ENCODE measurements at regions not wholly inside any gene's neighbourhood (a gene's known extent, or its start where the extent isn't known, plus 50 kb on each side); places are given as distances from the start of the nearest gene placed in this dataset.

DNA sequence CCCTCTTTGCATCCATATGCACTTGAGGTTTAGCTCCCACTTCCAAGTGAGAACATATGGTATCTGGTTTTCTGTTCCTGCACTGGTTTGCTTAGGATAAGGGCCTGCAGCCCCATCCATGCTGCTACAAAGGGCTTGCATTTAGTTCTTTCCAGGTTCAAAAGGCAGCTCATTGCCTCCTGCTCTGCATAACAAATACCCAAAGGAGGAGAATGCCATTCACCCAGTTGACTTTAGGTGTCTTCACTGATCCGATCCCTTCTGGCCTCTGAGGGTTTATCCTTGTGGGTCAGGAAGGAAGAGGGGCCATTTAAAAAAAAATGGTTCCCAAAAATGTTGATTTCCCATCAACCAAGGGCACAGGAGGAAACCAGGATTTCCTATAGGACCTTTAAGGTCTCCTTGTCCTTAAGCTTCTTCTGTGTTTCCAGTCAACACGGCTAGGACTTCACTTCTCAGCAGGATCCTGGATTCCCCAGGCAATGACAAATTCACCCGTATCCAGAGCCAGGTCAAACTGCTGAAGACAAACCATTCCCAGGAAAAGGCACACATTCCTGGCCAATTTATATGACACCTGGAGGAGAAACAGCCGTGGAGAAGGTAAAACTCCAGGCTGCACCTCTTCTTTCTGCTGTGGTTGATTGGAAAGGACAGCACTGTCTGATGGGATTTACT is 447.7 kb upstream of the CDH4 start:
- DNase-seq (ENCODE audit: low spot score) = no peak

DNA sequence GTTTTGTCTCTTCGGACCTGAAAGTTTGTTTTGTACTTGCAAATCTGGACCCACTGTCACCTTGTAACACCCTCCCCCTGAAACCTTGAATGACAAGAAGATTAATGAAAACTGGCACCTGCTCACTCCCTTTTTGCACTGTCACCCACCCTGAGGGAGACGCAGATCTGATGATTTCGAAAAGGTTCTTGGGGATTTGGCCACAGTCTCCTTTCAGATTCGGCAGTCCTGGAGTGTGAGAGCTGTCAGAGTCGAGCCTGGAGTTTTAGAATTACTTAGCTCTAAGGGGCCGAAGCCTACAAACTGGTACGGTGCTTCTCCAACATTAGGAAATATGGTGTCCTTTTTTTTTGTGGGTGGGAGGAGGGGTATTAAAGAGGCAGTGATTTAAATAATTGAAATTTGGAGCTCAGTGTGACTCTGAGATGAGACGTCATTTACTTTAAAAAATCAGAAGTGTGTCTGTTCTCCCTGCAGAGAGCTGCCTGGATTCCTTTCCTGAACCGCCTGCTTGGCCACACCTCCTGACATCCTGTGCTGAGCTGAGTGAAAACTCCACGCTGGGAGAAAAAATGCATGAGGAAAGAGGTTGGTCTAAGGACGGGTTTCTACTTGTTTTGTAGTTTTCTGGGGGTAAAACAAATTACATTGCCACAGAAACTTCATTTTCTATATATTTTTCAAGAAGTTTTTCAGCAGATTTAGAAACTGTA is 447.0 kb upstream of the CDH4 start:
- DNase-seq (ENCODE audit: low spot score) = no peak

DNA sequence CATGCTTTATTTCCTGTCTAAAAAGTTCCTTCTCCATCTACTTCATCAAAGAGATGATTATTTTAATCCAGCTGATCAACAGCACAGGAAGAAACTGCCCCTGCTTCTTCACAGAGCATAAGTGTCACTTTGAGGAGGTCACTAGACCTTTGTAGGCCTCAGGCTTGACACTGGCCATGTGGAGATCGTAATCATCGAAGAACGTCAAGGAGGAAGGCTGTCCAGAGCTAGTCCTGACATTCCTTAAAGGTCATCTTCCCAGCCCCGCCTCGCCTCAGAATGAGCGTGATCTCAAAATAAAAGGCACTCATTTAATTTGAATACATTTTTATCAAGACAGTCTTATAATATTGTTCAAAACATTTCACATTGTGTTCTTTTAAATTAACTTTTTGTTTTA is 445.7 kb upstream of the CDH4 start:
- DNase-seq (ENCODE audit: low spot score) = no peak

DNA sequence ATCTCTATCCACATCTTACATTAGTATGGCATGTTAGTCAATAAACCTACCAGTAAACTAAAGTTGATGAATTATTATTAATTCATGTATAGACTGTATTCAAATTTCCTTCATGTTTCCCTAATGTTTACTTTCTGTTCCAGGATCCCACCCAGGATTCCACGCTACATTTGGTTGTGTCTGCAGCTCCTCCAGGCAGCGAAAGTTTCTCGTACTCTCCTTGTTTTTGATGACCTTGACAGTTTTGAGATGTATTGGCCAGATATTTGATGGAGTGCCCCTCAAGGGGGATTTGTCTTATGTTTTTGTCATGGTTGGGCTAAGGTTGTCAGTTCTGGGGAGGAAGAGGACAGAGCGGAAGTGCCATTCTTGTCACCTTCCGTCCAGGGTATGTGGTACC is 445.2 kb upstream of the CDH4 start:
- no peak for DNase-seq (ENCODE audit: low spot score)

DNA sequence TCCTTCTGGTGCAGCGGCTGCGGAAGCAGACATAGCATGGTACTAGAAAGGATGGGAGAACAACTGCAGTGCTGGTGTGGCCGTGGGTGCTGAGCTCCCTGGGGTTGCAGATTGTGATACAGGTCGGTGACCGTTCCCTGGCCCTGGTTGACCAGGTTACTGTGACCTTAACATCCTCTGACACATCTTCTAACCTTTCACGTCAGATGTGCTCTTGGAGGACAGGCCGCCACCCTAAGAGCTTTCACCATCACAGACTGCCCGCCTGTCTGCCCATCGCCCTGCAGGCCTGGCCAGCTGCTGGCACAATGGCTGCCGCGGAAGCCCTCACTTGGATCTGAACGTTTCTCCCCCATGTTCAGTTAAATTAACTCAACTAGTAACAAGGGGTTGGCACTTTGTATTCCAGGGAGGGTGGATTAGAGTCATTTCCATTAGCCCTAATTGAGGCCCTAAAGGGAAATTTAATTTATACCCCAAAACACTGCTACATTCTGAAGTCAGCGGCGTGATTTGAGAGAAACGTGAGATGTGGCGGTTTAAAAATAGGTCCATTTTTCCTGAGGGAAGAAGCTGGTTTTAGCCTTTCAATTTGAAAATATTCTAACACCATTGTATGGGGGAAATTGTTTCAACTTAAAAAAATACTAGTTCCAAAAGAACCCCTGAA is 443.9 kb upstream of the CDH4 start:
- DNase-seq (ENCODE audit: low spot score) = no peak

DNA sequence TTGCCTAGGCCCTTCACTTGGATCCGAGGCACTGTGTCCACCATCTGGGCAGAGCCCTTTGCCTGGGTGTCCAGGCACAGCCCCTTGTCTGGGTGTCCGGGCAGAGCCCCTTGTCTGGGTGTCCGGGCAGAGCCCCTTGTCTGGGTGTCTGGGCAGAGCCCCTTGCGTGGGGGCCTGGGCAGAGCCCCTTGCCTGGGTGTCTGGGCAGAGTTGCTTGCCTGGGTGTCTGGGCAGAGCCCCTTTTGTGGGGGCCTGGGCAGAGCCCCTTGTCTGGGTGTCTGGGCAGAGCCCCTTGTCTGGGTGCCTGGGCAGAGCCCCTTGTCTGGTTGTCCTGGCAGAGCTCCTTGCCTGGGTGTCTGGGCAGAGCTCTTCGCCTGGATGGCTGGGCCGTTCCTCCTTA is 443.4 kb upstream of the CDH4 start:
- DNase-seq (ENCODE audit: low spot score) = no peak

DNA sequence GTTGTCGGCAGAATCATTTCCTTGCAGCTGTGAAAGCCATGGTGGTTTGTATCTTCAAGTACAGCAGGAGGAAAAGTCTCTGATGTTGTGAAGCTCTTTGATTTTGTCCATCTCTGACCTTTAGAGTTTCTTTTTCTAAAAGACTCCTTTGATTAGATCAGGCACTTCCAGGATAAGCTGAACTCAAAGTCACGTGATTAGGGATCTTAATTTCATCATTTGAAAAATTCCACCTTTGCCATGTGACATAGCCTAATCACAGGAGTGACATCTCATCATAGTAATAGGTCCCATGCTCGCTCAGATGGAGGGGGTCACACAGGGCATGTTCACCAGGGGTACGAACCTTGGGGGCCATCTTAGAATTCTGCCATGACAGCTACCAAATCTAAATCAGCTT is 441.5 kb upstream of the CDH4 start:
- no peak for DNase-seq (ENCODE audit: low spot score)

DNA sequence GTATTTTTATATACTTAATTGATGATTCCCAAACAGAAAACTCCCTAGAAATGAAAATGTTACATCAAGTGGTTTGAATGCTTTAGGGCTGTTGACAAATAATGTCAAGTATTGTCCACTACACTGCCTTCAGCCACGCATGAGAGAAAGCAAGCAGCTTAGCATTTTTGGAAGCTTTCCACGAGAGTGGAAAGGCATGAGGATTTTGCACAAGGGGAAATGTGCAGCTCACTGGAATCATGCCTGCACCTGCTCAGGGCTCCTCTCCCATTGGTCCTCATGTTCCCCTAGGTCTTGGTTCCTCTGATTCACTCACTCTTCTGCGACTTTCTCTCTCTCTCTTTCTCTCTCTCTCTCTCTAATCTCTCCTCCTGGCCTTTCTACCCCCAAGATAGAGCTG is 439.5 kb upstream of the CDH4 start:
- DNase-seq (ENCODE audit: low spot score) = no peak

DNA sequence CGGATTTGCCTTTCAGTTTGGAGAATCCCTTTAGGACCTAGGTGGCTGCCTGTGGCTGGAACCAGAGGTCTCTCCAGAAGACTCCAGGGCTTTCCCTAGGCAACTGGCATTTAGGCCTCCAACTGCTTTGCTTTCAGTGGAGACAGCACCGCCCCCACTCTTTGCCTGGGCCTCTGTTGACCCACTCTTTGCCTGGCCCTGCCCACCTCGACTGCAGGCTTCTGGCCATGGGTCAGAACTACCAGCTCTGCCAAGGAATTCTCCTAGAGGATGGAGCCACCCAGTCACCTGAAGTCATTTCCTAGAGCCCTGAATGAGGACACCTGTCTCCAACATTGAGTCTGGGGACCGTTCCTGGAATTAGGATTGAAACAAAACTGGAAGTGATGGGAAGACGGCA is 439.0 kb upstream of the CDH4 start:
- no peak for DNase-seq (ENCODE audit: low spot score)

DNA sequence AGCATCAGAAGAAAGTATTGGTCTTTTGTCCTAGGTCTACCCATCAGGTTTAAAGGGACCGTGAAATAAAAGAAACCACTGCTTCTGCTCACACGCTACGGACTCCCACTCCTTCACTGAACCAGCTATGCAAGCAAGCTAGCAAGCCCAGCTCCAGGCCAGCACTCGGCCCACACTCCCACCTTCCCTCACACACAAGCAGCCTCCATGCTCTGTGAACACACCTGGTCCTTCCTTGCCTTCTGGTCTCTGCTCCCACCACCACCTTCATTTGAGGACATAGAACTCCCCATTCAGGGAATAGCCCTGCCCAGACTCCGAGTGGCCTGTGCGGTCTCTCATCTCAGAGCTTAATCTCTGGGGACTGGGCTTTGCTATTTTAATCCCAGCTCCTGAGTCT is 436.4 kb upstream of the CDH4 start:
- DNase-seq (ENCODE audit: low spot score) = no peak

DNA sequence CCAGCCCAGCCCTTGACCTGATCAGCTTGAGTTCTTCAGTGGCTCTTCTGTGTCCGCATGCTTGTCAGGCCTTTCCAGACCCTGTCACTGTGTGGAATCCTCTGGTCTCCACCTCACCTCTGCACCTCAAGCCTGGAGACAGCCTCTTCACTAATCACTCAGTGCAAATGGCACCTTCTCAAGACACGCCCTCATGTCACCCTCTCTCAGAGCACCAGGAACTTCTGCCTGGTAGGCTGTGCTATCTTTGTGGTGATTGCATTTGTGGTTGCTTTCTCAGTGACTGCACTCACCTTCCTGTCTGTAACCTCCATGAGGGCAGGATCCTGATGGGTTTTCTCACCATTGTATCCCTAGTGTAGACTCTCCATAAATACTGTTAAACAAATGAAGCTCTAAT is 435.2 kb upstream of the CDH4 start:
- no peak for DNase-seq (ENCODE audit: low spot score)

DNA sequence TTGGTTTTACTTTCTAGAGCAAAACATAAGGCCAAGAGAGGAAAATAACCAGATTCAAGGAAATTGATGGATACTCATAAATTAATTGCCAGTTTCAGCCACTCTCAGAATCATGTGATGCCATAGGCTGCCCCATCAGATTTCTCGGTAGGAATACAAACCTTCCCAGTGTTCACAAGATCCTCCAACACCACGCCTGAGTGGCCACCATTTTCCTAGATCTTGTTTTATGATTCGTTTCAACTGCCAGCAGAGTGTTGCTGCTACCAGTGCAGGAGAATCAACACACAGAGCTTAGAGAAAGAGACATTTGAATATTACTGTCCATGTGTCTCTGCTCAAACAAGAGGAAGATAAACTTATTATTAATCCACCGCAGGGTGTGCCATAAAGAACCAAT is 434.2 kb upstream of the CDH4 start:
- DNase-seq (ENCODE audit: low spot score) = no peak

DNA sequence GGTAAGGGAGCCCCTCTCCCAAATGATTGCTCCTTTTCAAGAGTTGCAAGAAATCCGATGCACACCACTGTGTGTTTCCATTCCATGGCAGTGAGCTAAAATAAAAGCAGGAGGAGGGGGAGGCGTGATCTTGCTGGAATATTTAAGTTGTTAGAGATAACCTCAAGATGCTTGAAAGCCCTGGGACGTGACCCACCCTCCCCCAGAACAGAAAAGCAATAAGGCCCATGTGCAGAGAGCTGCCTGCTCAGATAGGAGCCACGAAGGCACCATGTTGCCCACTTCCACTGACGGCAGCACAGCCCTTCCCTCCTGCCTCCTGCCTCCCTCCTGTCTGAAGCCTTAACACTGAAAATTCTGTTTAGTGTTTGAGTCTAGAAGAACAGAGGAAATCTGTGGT is 432.6 kb upstream of the CDH4 start:
- no peak for DNase-seq (ENCODE audit: low spot score)

DNA sequence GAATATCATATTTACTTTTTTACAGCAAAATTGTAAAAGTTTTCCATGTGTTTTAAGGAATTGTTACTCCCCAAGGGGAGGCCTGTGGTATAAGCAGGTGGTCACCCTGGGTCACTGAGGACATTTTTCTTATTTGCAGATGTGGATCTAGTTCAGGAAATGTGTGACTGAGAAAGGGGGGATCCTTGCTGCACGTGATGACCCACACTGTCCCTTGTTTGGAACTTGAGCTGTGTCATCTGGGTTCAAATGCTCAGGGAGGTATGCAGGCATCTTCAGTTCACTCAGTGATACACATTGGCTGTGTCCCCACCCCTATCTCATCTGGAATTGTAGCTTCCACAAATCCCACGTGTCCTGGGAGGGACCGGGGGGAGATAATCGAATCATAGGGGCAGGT is 431.9 kb upstream of the CDH4 start:
- no peak for DNase-seq (ENCODE audit: low spot score)

DNA sequence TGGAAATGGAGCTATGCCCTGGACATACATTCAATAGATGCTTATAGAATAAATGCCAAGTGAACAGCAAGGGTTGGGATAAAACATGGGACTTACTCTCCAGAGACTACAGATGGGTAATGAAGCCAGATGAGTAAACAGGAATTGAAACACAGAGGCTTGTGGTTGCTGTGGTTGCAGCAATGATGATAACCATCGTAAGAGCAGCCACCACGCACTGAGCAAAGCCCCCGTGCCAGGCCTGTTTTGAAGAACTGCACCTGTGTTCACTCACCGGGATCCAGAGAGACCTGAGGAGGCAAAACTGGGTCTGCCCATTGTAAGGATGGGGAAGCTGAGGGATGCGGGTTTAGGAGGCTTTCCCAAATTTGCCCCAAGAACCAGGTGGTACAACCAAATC is 431.1 kb upstream of the CDH4 start:
- no peak for DNase-seq (ENCODE audit: low spot score)

DNA sequence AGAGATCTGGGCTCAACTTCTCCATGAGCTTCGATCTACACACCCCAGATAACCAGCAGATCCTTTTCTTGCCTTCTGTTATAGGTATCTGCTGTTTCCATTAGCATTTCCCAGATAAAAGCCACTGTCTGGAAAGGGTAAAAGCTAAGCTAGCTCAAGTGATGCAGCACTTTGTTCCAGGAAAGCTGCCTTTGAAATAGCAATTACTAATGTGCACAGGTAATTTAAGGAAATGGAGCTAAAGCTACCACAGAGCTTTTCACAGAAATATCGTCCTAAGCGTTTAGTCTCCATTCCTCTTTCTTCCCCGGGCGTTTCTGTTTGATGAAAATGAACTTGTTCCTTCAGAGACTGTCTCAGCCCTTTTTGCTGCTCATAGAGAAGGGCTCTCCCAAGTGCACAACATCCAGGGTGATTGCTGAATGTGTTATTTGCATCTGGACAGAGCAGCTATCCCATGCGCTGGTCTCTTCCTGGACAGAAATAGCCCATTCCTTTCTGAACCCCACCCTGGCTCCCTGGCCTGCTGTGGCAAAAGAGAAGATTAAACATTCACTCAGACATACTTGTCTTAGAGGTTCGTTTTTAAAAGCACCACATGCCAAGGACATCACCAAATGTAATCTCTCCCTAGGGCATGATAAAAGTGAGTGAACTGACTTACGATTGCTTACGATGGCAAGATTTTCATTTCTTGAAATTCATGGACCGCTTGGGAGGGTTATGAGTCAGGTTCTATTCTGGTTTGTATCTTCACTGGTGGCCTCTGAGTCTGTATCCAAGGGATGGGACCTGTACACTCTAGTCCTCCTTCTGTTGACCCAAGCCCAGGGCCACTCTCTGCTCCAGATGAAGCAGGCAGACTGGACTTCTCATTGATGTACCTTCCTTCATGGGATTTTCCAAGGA is 429.1 kb upstream of the CDH4 start:
- DNase-seq (ENCODE audit: low spot score) = no peak

DNA sequence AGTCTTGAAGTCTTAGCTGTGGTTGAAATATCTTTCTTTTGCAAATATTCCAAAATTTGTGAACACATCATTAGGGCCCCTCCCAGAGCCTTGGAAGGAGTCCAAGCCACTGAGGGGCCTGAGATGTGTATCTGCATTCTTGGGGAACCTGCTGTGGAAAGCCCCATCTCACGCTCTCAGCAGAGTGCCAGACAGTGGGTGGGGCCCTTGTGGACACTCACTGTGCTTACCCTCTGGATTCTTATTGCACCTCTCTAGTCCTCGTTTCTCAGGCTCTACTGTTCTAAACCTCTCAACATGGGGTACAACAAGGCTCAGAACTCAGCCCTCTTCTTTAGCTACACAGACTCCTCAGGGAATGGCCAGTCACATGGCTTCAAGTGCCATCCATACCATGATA is 416.2 kb upstream of the CDH4 start:
- no peak for DNase-seq (ENCODE audit: low spot score)

DNA sequence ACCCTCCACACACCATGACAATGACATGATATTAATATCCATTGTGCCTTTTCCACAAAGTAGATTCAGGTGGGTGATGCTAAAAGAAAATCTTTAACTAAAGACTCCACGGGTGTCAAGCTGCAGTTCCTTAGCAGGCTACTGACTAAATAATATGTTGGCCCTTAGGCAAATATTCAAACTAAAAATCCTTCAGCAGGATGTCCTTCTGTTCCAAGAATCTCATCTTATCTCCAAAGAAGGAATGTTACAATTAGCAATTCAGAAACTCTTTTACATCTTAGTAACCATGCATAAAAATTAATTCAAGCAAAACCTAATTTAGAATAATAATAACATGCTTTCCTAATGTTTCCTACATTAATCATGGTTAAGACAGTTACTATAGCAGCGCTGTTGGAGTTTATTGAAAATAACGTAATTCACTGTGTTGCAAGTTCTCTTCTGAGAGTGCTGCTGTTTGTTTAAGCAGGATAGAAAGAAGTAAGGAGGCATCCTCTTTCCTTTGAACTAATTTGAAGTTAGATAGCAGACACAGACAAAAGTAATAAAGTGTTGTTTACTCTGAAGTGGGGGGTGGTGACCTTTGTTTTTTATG is 414.8 kb upstream of the CDH4 start:
- no peak for DNase-seq (ENCODE audit: low spot score)

DNA sequence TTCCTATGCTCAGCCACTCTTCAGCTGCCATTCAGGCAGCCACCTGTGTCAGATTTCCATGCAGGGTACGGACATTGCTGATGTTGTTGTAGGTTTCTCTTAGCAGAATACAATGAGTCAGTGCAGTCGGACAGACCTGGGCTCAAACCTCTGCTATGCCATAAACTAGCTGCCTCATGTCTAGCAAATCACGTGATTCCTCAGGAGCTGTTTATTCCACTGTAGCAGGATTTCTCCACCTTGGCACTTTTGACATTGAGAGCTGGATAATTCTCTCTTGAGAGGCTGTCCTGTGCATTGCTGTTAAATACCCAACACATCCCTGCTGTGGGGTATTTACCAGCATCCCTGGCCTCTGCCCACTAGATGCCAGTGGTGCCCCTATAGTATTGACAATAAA is 413.8 kb upstream of the CDH4 start:
- no peak for DNase-seq (ENCODE audit: low spot score)

DNA sequence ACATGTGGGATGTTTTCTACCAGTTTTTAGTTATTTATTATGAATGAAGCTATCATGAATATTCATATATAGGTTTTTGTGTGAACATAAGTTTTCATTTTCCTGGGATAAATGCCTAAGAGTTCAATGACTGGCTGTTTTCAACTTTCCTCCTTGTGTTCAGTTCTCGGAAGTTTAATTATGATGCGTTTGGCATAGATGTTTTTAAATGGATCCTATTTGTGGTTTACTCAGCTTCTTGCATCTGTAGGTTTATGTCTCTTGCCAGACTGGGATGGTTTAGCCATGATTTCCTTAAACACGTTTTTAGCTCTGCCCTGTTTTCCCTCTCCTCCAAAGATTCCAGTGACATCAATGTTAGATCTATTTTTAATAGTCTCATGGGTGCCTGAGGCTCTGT is 411.1 kb upstream of the CDH4 start:
- no peak for DNase-seq (ENCODE audit: low spot score)

DNA sequence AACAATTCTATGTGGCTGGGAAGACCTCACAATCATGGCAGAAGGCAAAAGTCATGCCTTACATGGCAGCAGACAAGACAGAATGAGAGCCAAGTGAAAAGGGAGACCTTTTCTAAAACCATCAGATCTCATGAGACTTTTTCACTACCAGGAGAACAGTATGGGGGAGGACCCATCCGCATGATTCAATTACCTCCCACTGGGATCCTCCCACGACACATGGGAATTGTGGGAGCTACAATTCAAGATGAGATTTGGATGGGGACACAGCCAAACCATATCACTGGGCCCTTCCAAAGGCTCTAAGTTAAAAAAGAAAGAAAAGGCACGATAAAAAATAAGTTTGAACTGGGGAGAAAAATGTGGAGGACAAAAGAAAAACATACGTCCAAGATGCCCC is 406.9 kb upstream of the CDH4 start:
- no peak for DNase-seq (ENCODE audit: low spot score)

Data from CD4-positive, alpha-beta T cell treated with Interleukin-6 at 100 ng/mL for 8 hours (primary cell).